Heart left ventricle (tissue), 13 donors: ENCODE measurements at regions not wholly inside any gene's neighbourhood (a gene's known extent, or its start where the extent isn't known, plus 50 kb on each side); places are given as distances from the start of the nearest gene placed in this dataset.

Experiments used
- CTCF ChIP-seq, 12 donors: fragments of 200-600 bp; sonication (generic) in 4 of 12; IDR thresholded peaks; one replicate each; pipeline versions ENCODE4 v1.5.0 to v1.8.0; 2018 to 2022; ENCODE audit warnings: antibody characterized with exemption in 12 of 12, mild to moderate bottlenecking in 5 of 12
- POLR2A ChIP-seq, 2 donors: fragments of 450-650 bp; IDR thresholded peaks; one replicate each; pipeline ENCODE4 v1.6.1; 2017; ENCODE audit warnings: antibody characterized with exemption in 2 of 2, mild to moderate bottlenecking in 2 of 2, moderate library complexity in 2 of 2
- donor health status: ischemic (EF 13 %, LVEDD 7.1; RV severe dilation, severe dysfunction).
- donor health status: DM: no; HTN: yes; CAD: no.
- donor health status: DM: no; HTN: no; CAD: no.
- donor health status: ischemic (EF 25% LVEDD 6.9; RV normal size, moderate dysfunction).
- donor health status: ischemic (EF 25% LVEDD 5.7; RV mildly dilated, moderate dysfunction).
- donor health status: ischemic (EF 35%, LVEDD 5.7; RV mildly dilated, moderate dysfunction).
- donor health status: nonischemic (EF 11% LVEDD 7.7; RV severe dilation, severe dysfunction).
- donor health status: DM: yes; HTN: yes; CAD: no.
- donor health status: PGD.
- donor health status: ischemic (EF 29% LVEDD 5.4; RV normal size, mild dysfunction).
- donor health status: nonischemic (EF 23%, LVEDD 6.1; RV moderate dilation, normal function).

GRCh38 chr7:110205899-110206298 lies 885.0 kb upstream of the LRRN3 start:
- TF ChIP-seq CTCF (IDR thresholded peaks at IDR 0.05) = no peak
- TF ChIP-seq POLR2A (IDR thresholded peaks at IDR 0.05) = no peak
